Lung (tissue), 11 donors: ENCODE measurements at regions not wholly inside any gene's neighbourhood (a gene's known extent, or its start where the extent isn't known, plus 50 kb on each side); places are given as distances from the start of the nearest gene placed in this dataset.

Source experiments
- ATAC-seq: fragments of 200-7000 bp; cut with Tn5 transposase; one replicate; pipeline ENCODE4 v1.9.1; 2020; ENCODE audit warnings: moderate number of reproducible peaks; ENCODE audit not compliant: insufficient read depth, low FRiP score
- DNase-seq, 3 donors: peaks; one replicate each; pipeline ENCODE4 v3.0.0-alpha.2; 2013 to 2017
- H3K27ac ChIP-seq, 2 donors: one replicate each; pipeline ENCODE4 v1.5.1; 2013; ENCODE audit warnings: mild to moderate bottlenecking in 2 of 2, moderate library complexity in 2 of 2, control low read depth in 1 of 2, inconsistent platforms in 1 of 2, low read depth in 1 of 2, low read length in 1 of 2
- H3K27me3 ChIP-seq, 3 donors: one replicate each; pipeline ENCODE4 v1.5.1; 2013; ENCODE audit warnings: low read length in 2 of 3; ENCODE audit not compliant: control insufficient read depth in 3 of 3, insufficient read depth in 3 of 3
- H3K36me3 ChIP-seq, 4 donors: one replicate each; pipeline ENCODE4 v1.5.1; 2013; ENCODE audit warnings: low read length in 4 of 4, mild to moderate bottlenecking in 1 of 4, moderate library complexity in 1 of 4; ENCODE audit not compliant: control insufficient read depth in 4 of 4, insufficient read depth in 4 of 4
- H3K4me1 ChIP-seq, 5 donors: one replicate each; pipeline ENCODE4 v1.5.1; 2013; ENCODE audit warnings: low read length in 5 of 5, mild to moderate bottlenecking in 2 of 5, moderate library complexity in 1 of 5; ENCODE audit not compliant: control insufficient read depth in 5 of 5, insufficient read depth in 5 of 5
- H3K4me3 ChIP-seq: one replicate; pipeline ENCODE4 v1.5.1; 2013; ENCODE audit warnings: mild to moderate bottlenecking, control low read depth, moderate library complexity
- H3K9ac ChIP-seq, 2 donors: one replicate each; pipeline ENCODE4 v1.5.1; 2013; ENCODE audit warnings: low read length in 2 of 2, control low read depth in 1 of 2; ENCODE audit not compliant: insufficient read depth in 1 of 2
- H3K9me3 ChIP-seq, 4 donors: one replicate each; pipeline ENCODE4 v1.5.1; 2013; ENCODE audit warnings: low read length in 3 of 4, mild to moderate bottlenecking in 1 of 4, moderate library complexity in 1 of 4; ENCODE audit not compliant: control insufficient read depth in 4 of 4, insufficient read depth in 3 of 4
- CTCF ChIP-seq: IDR thresholded peaks from 2 replicates; pipeline ENCODE4 v1.5.1; 2012; ENCODE audit warnings: mild to moderate bottlenecking; ENCODE audit errors: control extremely low read depth, extremely low read depth
- WGBS, 2 donors: extraction: QIAGEN DNeasy Blood & Tissue Kit; methylation state at CpG; one replicate each; pipeline ENCODE4 v1.1.7; 2013; 5-methylcytosine and 5-hydroxymethylcytosine counted together
- donor health status: control.
- donor health status: control.
- donor health status: Bipolar disorder and iron deficiency.
- donor health status: healthy.
- donor health status: DM: yes; HTN: yes; CAD: no.

- H3K9me3 ChIP-seq, result no peaks in the 10 kb centered on the region
- no peak overlapping the region for H3K9ac ChIP-seq
- no peaks in the 10 kb centered on the region for H3K36me3 ChIP-seq
- H3K4me3 ChIP-seq, result no peak overlapping the region
- H3K27me3 ChIP-seq, result peaks cover 0 to 2% (median 0%) of the 10 kb centered on the region in 3 donors
- 87 to 88% methylated on average over 11 of the region's 11 CpGs for WGBS, 2 donors
- no peaks in the 10 kb centered on the region for H3K4me1 ChIP-seq
- ATAC-seq (no peak), DNase-seq (no peak)
- TF ChIP-seq CTCF, result no peak
- H3K27ac ChIP-seq, result no peak overlapping the region
Measured at GRCh38 chr17:15006421-15007128, 258.6 kb downstream of the PMP22 start.

- no peak for DNase-seq
- no peak for ATAC-seq
- peaks cover 0 to 1% (median 0%) of the 10 kb centered on the region in 4 donors for H3K9me3 ChIP-seq
- H3K9ac ChIP-seq, result no peak overlapping the region
- H3K4me1 ChIP-seq, result no peaks in the 10 kb centered on the region
- no peak for TF ChIP-seq CTCF
- no peaks in the 10 kb centered on the region for H3K27me3 ChIP-seq
- H3K27ac ChIP-seq, result no peak overlapping the region
- no peak overlapping the region for H3K4me3 ChIP-seq
- H3K36me3 ChIP-seq, result no peaks in the 10 kb centered on the region
Measured at GRCh38 chr17:15000661-15001060, 264.5 kb downstream of the PMP22 start.

- no peak overlapping the region for H3K9ac ChIP-seq
- H3K27ac ChIP-seq, result no peak overlapping the region
- ATAC-seq (no peak), DNase-seq (no peak)
- no peak for TF ChIP-seq CTCF
- H3K4me3 ChIP-seq, result no peak overlapping the region
- H3K9me3 ChIP-seq, result peaks cover 0 to 1% (median 0%) of the 10 kb centered on the region in 4 donors
- H3K4me1 ChIP-seq, result no peaks in the 10 kb centered on the region
- H3K27me3 ChIP-seq, result no peaks in the 10 kb centered on the region
- H3K36me3 ChIP-seq, result no peaks in the 10 kb centered on the region
- 88 to 92% methylated on average over 2 of the region's 2 CpGs for WGBS, 2 donors
Measured at GRCh38 chr17:14997290-14997689, 267.8 kb downstream of the PMP22 start.

- no peak for ATAC-seq
- H3K4me3 ChIP-seq, result no peak overlapping the region
- H3K27ac ChIP-seq, result no peak overlapping the region
- H3K27me3 ChIP-seq, result no peaks in the 10 kb centered on the region
- no peak overlapping the region for H3K9ac ChIP-seq
- no peaks in the 10 kb centered on the region for H3K9me3 ChIP-seq
- H3K4me1 ChIP-seq, result no peaks in the 10 kb centered on the region
- WGBS, 2 donors, result 41 to 69% methylated on average over 4 of the region's 4 CpGs
- H3K36me3 ChIP-seq, result no peaks in the 10 kb centered on the region
- DNase-seq, result peak in 2 of 3 donors; percentile 2 to 7
- no peak for TF ChIP-seq CTCF
Measured at GRCh38 chr17:14986127-14986526, 279.0 kb downstream of the PMP22 start.
